Urinary bladder (tissue), 3 donors: ENCODE measurements at regions not wholly inside any gene's neighbourhood (a gene's known extent, or its start where the extent isn't known, plus 50 kb on each side); places are given as distances from the start of the nearest gene placed in this dataset.
"Not testable (repeated sequence)": the region's sequence is repeated elsewhere in the genome, so short reads cannot be mapped to it uniquely, and the experiment has no call there.

ENCODE experiments used
- DNase-seq: peaks from one replicate; pipeline ENCODE4 v3.0.0-alpha.2; 2015; ENCODE audit errors: extremely low spot score
- H3K27ac ChIP-seq: one replicate; pipeline ENCODE4 v1.5.1; 2013; ENCODE audit warnings: low read depth, mild to moderate bottlenecking, moderate library complexity
- H3K36me3 ChIP-seq: one replicate; pipeline ENCODE4 v1.6.1; 2013; ENCODE audit warnings: mild to moderate bottlenecking, moderate library complexity; ENCODE audit not compliant: insufficient read depth
- H3K4me1 ChIP-seq: one replicate; pipeline ENCODE4 v1.6.1; 2013; ENCODE audit warnings: mild to moderate bottlenecking, moderate library complexity; ENCODE audit not compliant: insufficient read depth
- H3K4me3 ChIP-seq: one replicate; pipeline ENCODE4 v1.5.1; 2013; ENCODE audit warnings: low read depth, low read length
- WGBS: extraction: QIAGEN DNeasy Blood & Tissue Kit; methylation state at CpG from one replicate; pipeline ENCODE4 v1.1.7; 2013; 5-methylcytosine and 5-hydroxymethylcytosine counted together
- donor health status: healthy with polysubstance abuse.
- donor health status: healthy.

- Histone ChIP-seq H3K27ac (no peak overlapping the region), H3K4me3 (no peak overlapping the region), H3K36me3 (no peaks in the 10 kb centered on the region), H3K4me1 (no peaks in the 10 kb centered on the region)
- no peak for DNase-seq
- WGBS: 56% methylated on average over 2 of the region's 2 CpGs
These were observed 458.9 kb upstream of the LMO3 start for GRCh38 chr12:17064834-17065233.

GRCh38 chr12:17062267-17063036, 456.5 kb upstream of the LMO3 start:
- 83% methylated on average over 4 of the region's 4 CpGs for WGBS
- H3K4me3 ChIP-seq: no peak overlapping the region
- no peaks in the 10 kb centered on the region for H3K36me3 ChIP-seq
- DNase-seq: no peak
- H3K4me1 ChIP-seq: no peaks in the 10 kb centered on the region
- H3K27ac ChIP-seq: no peak overlapping the region

GRCh38 chr12:17060260-17060659, 454.3 kb upstream of the LMO3 start:
- Histone ChIP-seq H3K4me3 (no peak overlapping the region), H3K4me1 (no peaks in the 10 kb centered on the region), H3K27ac (no peak overlapping the region), H3K36me3 (no peaks in the 10 kb centered on the region)
- DNase-seq: no peak
- WGBS: 83% methylated on average over 5 of the region's 5 CpGs

GRCh38 chr12:17056546-17056945, 450.6 kb upstream of the LMO3 start:
- no peak for DNase-seq
- Histone ChIP-seq H3K36me3 (no peaks in the 10 kb centered on the region), H3K4me1 (no peaks in the 10 kb centered on the region), H3K27ac (no peak overlapping the region), H3K4me3 (no peak overlapping the region)
- 65% methylated on average over 2 of the region's 2 CpGs for WGBS

GRCh38 chr12:17038923-17039322, 433.0 kb upstream of the LMO3 start:
- Histone ChIP-seq H3K4me3 (no peak overlapping the region), H3K4me1 (no peaks in the 10 kb centered on the region), H3K36me3 (no peaks in the 10 kb centered on the region), H3K27ac (no peak overlapping the region)
- DNase-seq: no peak

- Histone ChIP-seq H3K4me1 (no peaks in the 10 kb centered on the region), H3K4me3 (no peak overlapping the region), H3K36me3 (no peaks in the 10 kb centered on the region), H3K27ac (no peak overlapping the region)
- 87% methylated on average over 5 of the region's 5 CpGs for WGBS
- no peak for DNase-seq
These were observed 429.4 kb upstream of the LMO3 start for GRCh38 chr12:17035372-17035771.

- 42% methylated on average over 1 of the region's 1 CpG for WGBS
- H3K36me3 ChIP-seq: no peaks in the 10 kb centered on the region
These were observed 424.4 kb upstream of the LMO3 start for GRCh38 chr12:17030338-17030737.

GRCh38 chr12:17028348-17028747, 422.4 kb upstream of the LMO3 start:
- Histone ChIP-seq H3K27ac (no peak overlapping the region), H3K36me3 (no peaks in the 10 kb centered on the region), H3K4me1 (no peaks in the 10 kb centered on the region), H3K4me3 (no peak overlapping the region)
- DNase-seq: no peak
- 72% methylated on average over 4 of the region's 4 CpGs for WGBS

More at GRCh38 chr12:17030338-17030737, 424.4 kb upstream of the LMO3 start:
- Histone ChIP-seq H3K4me1 (no peaks in the 10 kb centered on the region), H3K4me3 (no peak overlapping the region), H3K27ac (no peak overlapping the region)
- no peak for DNase-seq

GRCh38 chr12:17025424-17025823, 419.5 kb upstream of the LMO3 start:
- H3K4me3 ChIP-seq, H3K36me3 ChIP-seq, H3K27ac ChIP-seq, H3K4me1 ChIP-seq, DNase-seq: not testable (repeated sequence)
- WGBS: 75% methylated on average over 10 of the region's 10 CpGs

GRCh38 chr12:17020765-17021164, 414.8 kb upstream of the LMO3 start:
- no peak overlapping the region for H3K27ac ChIP-seq
- H3K4me1 ChIP-seq: no peaks in the 10 kb centered on the region
- no peak for DNase-seq
- H3K4me3 ChIP-seq: no peak overlapping the region
- H3K36me3 ChIP-seq: no peaks in the 10 kb centered on the region

GRCh38 chr12:17017402-17017801, 411.4 kb upstream of the LMO3 start:
- no peaks in the 10 kb centered on the region for H3K4me1 ChIP-seq
- no peak overlapping the region for H3K27ac ChIP-seq
- no peak overlapping the region for H3K4me3 ChIP-seq
- WGBS: 81% methylated on average over 3 of the region's 3 CpGs
- DNase-seq: no peak
- H3K36me3 ChIP-seq: no peaks in the 10 kb centered on the region

GRCh38 chr12:17016116-17016864, 410.3 kb upstream of the LMO3 start:
- Histone ChIP-seq H3K36me3 (no peaks in the 10 kb centered on the region), H3K27ac (no peak overlapping the region), H3K4me3 (no peak overlapping the region), H3K4me1 (no peaks in the 10 kb centered on the region)
- WGBS: 93% methylated on average over 7 of the region's 7 CpGs
- no peak for DNase-seq

GRCh38 chr12:17015501-17015900, 409.5 kb upstream of the LMO3 start:
- H3K4me1 ChIP-seq: no peaks in the 10 kb centered on the region
- no peaks in the 10 kb centered on the region for H3K36me3 ChIP-seq
- H3K27ac ChIP-seq: no peak overlapping the region
- 100% methylated on average over 1 of the region's 1 CpG for WGBS
- H3K4me3 ChIP-seq: no peak overlapping the region
- DNase-seq: no peak

- not testable (repeated sequence) for H3K4me1 ChIP-seq, DNase-seq, H3K4me3 ChIP-seq, H3K27ac ChIP-seq, H3K36me3 ChIP-seq
- 97% methylated on average over 43 of the region's 43 CpGs for WGBS
These were observed 401.6 kb upstream of the LMO3 start for GRCh38 chr12:17007442-17008040.
